K562 (cell line): ENCODE measurements at regions not wholly inside any gene's neighbourhood (a gene's known extent, or its start where the extent isn't known, plus 50 kb on each side); places are given as distances from the start of the nearest gene placed in this dataset.

Experiments
- ATAC-seq: fragments of 200-7000 bp; cut with Tn5 transposase; 3 replicates; pipeline ENCODE4 v1.9.1; 2020; ENCODE audit warnings: moderate library complexity
- BruUV-seq: library from RNA; stranded (reverse); fragments of 400-500 nt; replicated peaks from 2 replicates; lab custom pipeline; 2021; lab: Mats Ljungman, UMichigan
- CTCF ChIA-PET: fragments of 300-600 bp; formaldehyde crosslinking; extraction: SDS; loops from one replicate; lab custom pipeline; 2021; ENCODE audit warnings: low intra/inter-chr PET ratio; lab: Yijun Ruan, JAX
- POLR2A ChIA-PET: fragments of 300-600, 350-650 bp; sonication (Branson Sonifier 250); formaldehyde crosslinking; extraction: SDS; loops from one replicate; lab custom pipeline; 2021; ENCODE audit warnings: antibody characterized with exemption, inconsistent platforms; lab: Yijun Ruan, JAX
- DNase-seq, 4 experiments: peaks; one replicate each; pipeline versions ENCODE4 v3.0.0 to v3.0.0-alpha.2; 2011 to 2018; ENCODE audit warnings: low spot score in 3 of 4, mixed read lengths in 3 of 4; ENCODE audit errors: extremely low read depth in 1 of 4
- FAIRE-seq: peaks from 2 replicates; lab custom pipeline; 2011; peaks lifted over from hg19 to GRCh38; lab: Jason Lieb, UNC
- H2AFZ ChIP-seq: 2 replicates; pipeline ENCODE4 v1.6.0; 2011; ENCODE audit warnings: low read depth, low read length, control low read depth, inconsistent platforms
- H3K27ac ChIP-seq: fragments of 200-600 bp; 3 replicates; pipeline ENCODE4 v1.8.0; 2011; ENCODE audit warnings: low read depth, mild to moderate bottlenecking, control low read depth, inconsistent platforms, low read length, moderate library complexity, mixed read lengths; ENCODE audit errors: extremely low read depth
- H3K27me3 ChIP-seq, 2 experiments: fragments of 300-600 bp in 1 of 2; 2 replicates in 1 of 2; 3 replicates in 1 of 2; pipeline versions ENCODE4 v1.6.0 to v1.8.0; 2011; ENCODE audit warnings: inconsistent platforms in 2 of 2, low read length in 2 of 2, mild to moderate bottlenecking in 1 of 2, mixed read lengths in 1 of 2, moderate library complexity in 1 of 2; ENCODE audit not compliant: control insufficient read depth in 2 of 2, insufficient read depth in 2 of 2
- H3K36me3 ChIP-seq: fragments of 300-600 bp; 3 replicates; pipeline ENCODE4 v1.8.0; 2011; ENCODE audit warnings: mild to moderate bottlenecking, low read length, inconsistent platforms; ENCODE audit not compliant: control insufficient read depth, insufficient read depth
- H3K4me1 ChIP-seq, 2 experiments: fragments of 200-600 bp in 1 of 2; replicated peaks in 1 of 2; 2 replicates in 1 of 2; 3 replicates in 1 of 2; pipeline versions ENCODE4 v1.5.1 to v1.8.0; 2011; ENCODE audit warnings: inconsistent platforms in 2 of 2, low read length in 2 of 2, mild to moderate bottlenecking in 1 of 2, mixed read lengths in 1 of 2, moderate library complexity in 1 of 2; ENCODE audit not compliant: control insufficient read depth in 2 of 2, insufficient read depth in 2 of 2
- H3K4me2 ChIP-seq: 2 replicates; pipeline ENCODE4 v1.6.1; 2011; ENCODE audit warnings: low read length, control low read depth, inconsistent platforms, mixed read lengths; ENCODE audit not compliant: insufficient read depth
- H3K4me3 ChIP-seq: fragments of 200-600 bp; sonication (generic), shearing (Covaris generic); 2 replicates; pipeline ENCODE4 v1.5.1; 2016; ENCODE audit warnings: control low read depth, inconsistent platforms
- H3K79me2 ChIP-seq: fragments of 200-600 bp; 3 replicates; pipeline ENCODE4 v1.8.0; 2011; ENCODE audit warnings: low read length, inconsistent platforms; ENCODE audit not compliant: control insufficient read depth, insufficient read depth
- H3K9ac ChIP-seq, 2 experiments: 2 replicates each; pipeline versions ENCODE4 v1.6.0 to v1.6.1; 2011; ENCODE audit warnings: low read depth in 2 of 2, low read length in 2 of 2, control low read depth in 1 of 2, inconsistent platforms in 1 of 2, mild to moderate bottlenecking in 1 of 2, mixed read lengths in 1 of 2; ENCODE audit not compliant: insufficient read depth in 1 of 2
- H3K9me1 ChIP-seq: one replicate; pipeline ENCODE4 v1.6.0; 2011; ENCODE audit warnings: inconsistent platforms, mild to moderate bottlenecking, low read length, moderate library complexity; ENCODE audit not compliant: control insufficient read depth, insufficient read depth
- H3K9me3 ChIP-seq: replicated peaks from 2 replicates; pipeline ENCODE4 v1.5.1; 2011; ENCODE audit warnings: low read depth, low read length, inconsistent platforms; ENCODE audit not compliant: control insufficient read depth, insufficient read depth
- H4K20me1 ChIP-seq: replicated peaks from 2 replicates; pipeline ENCODE4 v1.6.1; 2011; ENCODE audit warnings: low read length, inconsistent platforms, mixed read lengths; ENCODE audit not compliant: control insufficient read depth, insufficient read depth
- ELF4 ChIP-seq: fragments of 450-650 bp; formaldehyde crosslinking; IDR thresholded peaks from 2 replicates; pipeline ENCODE4 v1.4.0; 2022; ENCODE audit warnings: missing genetic modification characterization
- FOXK2 ChIP-seq, 2 experiments: fragments of 450-650 bp; IDR thresholded peaks in 1 of 2; conservative IDR thresholded peaks in 1 of 2; 2 replicates each; pipeline ENCODE4 v1.6.1; 2016; ENCODE audit warnings: low read depth in 2 of 2, mild to moderate bottlenecking in 1 of 2
- KLF1 ChIP-seq: fragments of 450-650 bp; IDR thresholded peaks from 2 replicates; pipeline ENCODE4 v1.6.1; 2016; ENCODE audit warnings: missing genetic modification characterization, missing compliant biosample characterization
- KLF16 ChIP-seq: IDR thresholded peaks from 2 replicates; pipeline ENCODE4 v1.6.1; 2016; ENCODE audit warnings: antibody characterized with exemption
- MXI1 ChIP-seq: IDR thresholded peaks from 2 replicates; pipeline ENCODE4 v1.6.1; 2011; ENCODE audit warnings: low read depth, mild to moderate bottlenecking, improper control_type of control experiment, low read length
- ZC3H4 ChIP-seq: sonication (generic); formaldehyde crosslinking; IDR thresholded peaks from 2 replicates; pipeline ENCODE4 v1.9.0; 2021; ENCODE audit warnings: missing genetic modification reagents, borderline replicate concordance
- ZNF12 ChIP-seq: sonication (generic); formaldehyde crosslinking; IDR thresholded peaks from 2 replicates; pipeline ENCODE4 v1.4.0; 2020; ENCODE audit warnings: mild to moderate bottlenecking, missing genetic modification reagents
- WGBS: fragments of 100-300 bp; shearing (Covaris generic); methylation state at CpG from one replicate; pipeline ENCODE4 v1.1.6; 2016; ENCODE audit warnings: low coverage, mixed read lengths; ENCODE audit not compliant: insufficient coverage; ENCODE audit errors: missing lambda C conversion rate; 5-methylcytosine and 5-hydroxymethylcytosine counted together
- in situ Hi-C: fragments of 300-500 bp; cut with MboI; formaldehyde crosslinking; loops from 4 replicates; pipeline ENCODE4 v1.15.0; 2018; ENCODE audit warnings: inconsistent platforms, mixed read lengths
- intact Hi-C: fragments of 100-400 bp; cut with micrococcal nuclease; formaldehyde crosslinking; loops from 2 replicates; pipeline ENCODE4 v1.14.2; 2022
- TF ChIP-seq, protein P1 (sequence below), 2 experiments: IDR thresholded peaks; 2 replicates each; pipeline ENCODE4 v1.6.1; 2011; ENCODE audit warnings: borderline replicate concordance in 1 of 2, control low read depth in 1 of 2, low read depth in 1 of 2, low read length in 1 of 2, mild to moderate bottlenecking in 1 of 2, mixed read lengths in 1 of 2, moderate library complexity in 1 of 2; ENCODE audit not compliant: insufficient read depth in 1 of 2, insufficient read length in 1 of 2, poor library complexity in 1 of 2, severe bottlenecking in 1 of 2; ENCODE audit errors: extremely low read depth in 1 of 2
- TF ChIP-seq, protein P2 (sequence below), 2 experiments: fragments of 450-650 bp; IDR thresholded peaks; 2 replicates each; pipeline ENCODE4 v1.6.1; 2016
- TF ChIP-seq, protein P3 (sequence below): fragments of 250-450 bp; sonication (Bioruptor Pico); IDR thresholded peaks from 2 replicates; pipeline ENCODE4 v1.8.0; 2021; ENCODE audit warnings: borderline replicate concordance, mild to moderate bottlenecking, moderate library complexity; ENCODE audit not compliant: poor library complexity, severe bottlenecking

DNA sequence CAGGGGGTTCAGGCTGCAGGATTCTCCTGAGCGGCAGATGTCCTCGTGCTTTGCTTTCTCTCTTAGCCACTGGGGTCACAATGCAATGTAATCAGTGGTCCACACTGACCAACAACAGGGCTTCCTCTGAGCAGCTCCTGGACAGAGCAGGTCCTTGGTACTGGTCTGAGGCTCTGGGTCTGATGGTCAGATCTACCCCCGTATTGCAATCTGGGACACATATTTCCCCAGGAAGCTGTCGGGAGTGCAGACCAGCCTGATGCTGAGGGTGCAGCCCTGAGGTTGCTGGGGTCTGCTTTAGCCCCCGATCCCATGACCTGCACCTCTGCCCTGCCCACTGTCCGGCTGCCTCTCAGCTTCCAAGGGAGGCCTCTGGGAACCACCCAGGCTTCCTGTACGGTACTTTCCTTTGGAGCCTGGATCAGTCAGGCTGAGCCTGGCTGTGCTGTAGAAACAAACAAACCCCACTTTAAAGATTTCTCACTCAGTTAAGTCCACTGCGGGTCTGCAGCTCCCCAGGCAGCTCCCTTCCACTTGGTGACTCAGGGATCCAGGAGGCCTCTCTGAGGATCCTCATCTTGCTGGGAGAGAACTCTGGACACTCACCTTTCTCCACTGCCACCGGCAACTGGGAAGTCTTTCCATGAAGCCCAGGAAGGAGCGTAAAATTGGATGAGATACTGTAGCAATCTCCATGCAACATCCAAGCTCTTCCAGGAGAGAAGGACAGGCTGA lies 1046.6 kb downstream of the TBC1D22A start:
- 87% methylated on average over 8 of the region's 10 CpGs for WGBS
- intact Hi-C loops (no loop called here), in situ Hi-C loops (no loop called here)
- DNase-seq = no peak
- Histone ChIP-seq H4K20me1 (no peaks in the 10 kb centered on the region), H3K36me3 (no peaks in the 10 kb centered on the region), H3K4me1 (no peaks in the 10 kb centered on the region), H2AFZ (no peak overlapping the region), H3K9me3 (no peaks in the 10 kb centered on the region), H3K9me1 (no peaks in the 10 kb centered on the region), H3K4me3 (no peak overlapping the region), H3K4me2 (no peak overlapping the region), H3K79me2 (no peaks in the 10 kb centered on the region), H3K27ac (no peak overlapping the region), H3K27me3 (no peaks in the 10 kb centered on the region), H3K9ac (no peak overlapping the region)
- ChIA-PET POLR2A (interaction anchor here (0.8 kb wide), 1 partner anchor 16 kb away, joined by 3 read pairs; no protein-coding TSS in a partner anchor), CTCF (no interaction called here)
- TF ChIP-seq ZNF12 (CRISPR knock-in tag) = 0 out of 2 replicates have a peak, but pooled peaks have one; percentile 45
- TF ChIP-seq FOXK2 (conservative IDR thresholded peaks at IDR 0.05 in 1 of 2, IDR thresholded peaks at IDR 0.05 in 1 of 2; ENCODE audit: low read depth in 2 of 2) = no peak
- no peak for ATAC-seq
- no TSS peak for BruUV-seq
- FAIRE-seq = no peak

DNA sequence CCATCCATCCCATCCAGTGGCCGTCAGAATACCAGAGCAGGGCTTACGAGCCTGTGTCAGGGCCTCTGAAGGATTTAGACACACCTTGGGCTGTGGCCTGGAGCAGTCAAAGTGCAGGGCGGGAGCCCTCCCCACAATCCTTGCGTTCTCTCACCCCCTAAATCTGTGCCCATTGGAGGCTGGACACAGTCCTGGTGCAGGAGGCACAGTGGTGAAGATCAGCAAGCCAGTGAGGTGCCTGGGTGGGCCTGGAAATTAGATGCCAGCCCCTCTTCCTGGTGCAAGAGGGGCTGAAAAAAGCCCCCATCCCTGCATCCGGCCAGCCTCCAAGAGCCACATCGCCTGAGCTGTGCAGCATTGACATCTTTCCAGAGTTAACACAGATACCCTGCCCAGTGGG lies 1045.8 kb downstream of the TBC1D22A start:
- POLR2A ChIA-PET = no interaction called here
- DNase-seq (no peak), FAIRE-seq (no peak), ATAC-seq (no peak)
- intact Hi-C loops = no loop called here
- Histone ChIP-seq H3K9ac (no peak overlapping the region), H3K4me1 (no peaks in the 10 kb centered on the region), H3K36me3 (no peaks in the 10 kb centered on the region), H4K20me1 (no peaks in the 10 kb centered on the region), H2AFZ (no peak overlapping the region), H3K79me2 (no peaks in the 10 kb centered on the region), H3K4me2 (no peak overlapping the region), H3K9me3 (no peaks in the 10 kb centered on the region), H3K27me3 (no peaks in the 10 kb centered on the region), H3K9me1 (no peaks in the 10 kb centered on the region), H3K27ac (no peak overlapping the region), H3K4me3 (no peak overlapping the region)
- no TSS peak for BruUV-seq
- 90% methylated on average over 5 of the region's 6 CpGs for WGBS
- in situ Hi-C loops = no loop called here
- CTCF ChIA-PET = no interaction called here
- TF ChIP-seq ZC3H4 (no peak), KLF16 (no peak), MXI1 (no peak), ELF4 (CRISPR knock-in tag) (no peak), KLF1 (tag) (no peak)
- TF ChIP-seq, protein P1, sequence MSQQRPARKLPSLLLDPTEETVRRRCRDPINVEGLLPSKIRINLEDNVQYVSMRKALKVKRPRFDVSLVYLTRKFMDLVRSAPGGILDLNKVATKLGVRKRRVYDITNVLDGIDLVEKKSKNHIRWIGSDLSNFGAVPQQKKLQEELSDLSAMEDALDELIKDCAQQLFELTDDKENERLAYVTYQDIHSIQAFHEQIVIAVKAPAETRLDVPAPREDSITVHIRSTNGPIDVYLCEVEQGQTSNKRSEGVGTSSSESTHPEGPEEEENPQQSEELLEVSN (IDR thresholded peaks at IDR 0.05; ENCODE audit: borderline replicate concordance in 1 of 2, extremely low read depth in 1 of 2, insufficient read depth in 1 of 2, insufficient read length in 1 of 2, low read depth in 1 of 2, low read length in 1 of 2, poor library complexity in 1 of 2, severe bottlenecking in 1 of 2) = no peak
- TF ChIP-seq, protein P2, sequence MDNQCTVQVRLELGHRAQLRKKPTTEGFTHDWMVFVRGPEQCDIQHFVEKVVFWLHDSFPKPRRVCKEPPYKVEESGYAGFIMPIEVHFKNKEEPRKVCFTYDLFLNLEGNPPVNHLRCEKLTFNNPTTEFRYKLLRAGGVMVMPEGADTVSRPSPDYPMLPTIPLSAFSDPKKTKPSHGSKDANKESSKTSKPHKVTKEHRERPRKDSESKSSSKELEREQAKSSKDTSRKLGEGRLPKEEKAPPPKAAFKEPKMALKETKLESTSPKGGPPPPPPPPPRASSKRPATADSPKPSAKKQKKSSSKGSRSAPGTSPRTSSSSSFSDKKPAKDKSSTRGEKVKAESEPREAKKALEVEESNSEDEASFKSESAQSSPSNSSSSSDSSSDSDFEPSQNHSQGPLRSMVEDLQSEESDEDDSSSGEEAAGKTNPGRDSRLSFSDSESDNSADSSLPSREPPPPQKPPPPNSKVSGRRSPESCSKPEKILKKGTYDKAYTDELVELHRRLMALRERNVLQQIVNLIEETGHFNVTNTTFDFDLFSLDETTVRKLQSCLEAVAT (IDR thresholded peaks at IDR 0.05) = no peak
- TF ChIP-seq, protein P3, sequence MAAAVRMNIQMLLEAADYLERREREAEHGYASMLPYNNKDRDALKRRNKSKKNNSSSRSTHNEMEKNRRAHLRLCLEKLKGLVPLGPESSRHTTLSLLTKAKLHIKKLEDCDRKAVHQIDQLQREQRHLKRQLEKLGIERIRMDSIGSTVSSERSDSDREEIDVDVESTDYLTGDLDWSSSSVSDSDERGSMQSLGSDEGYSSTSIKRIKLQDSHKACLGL = no peak
